ENCODE measurements at regions not wholly inside any gene's neighbourhood (a gene's known extent, or its start where the extent isn't known, plus 50 kb on each side); places are given as distances from the start of the nearest gene placed in this dataset.

DNA sequence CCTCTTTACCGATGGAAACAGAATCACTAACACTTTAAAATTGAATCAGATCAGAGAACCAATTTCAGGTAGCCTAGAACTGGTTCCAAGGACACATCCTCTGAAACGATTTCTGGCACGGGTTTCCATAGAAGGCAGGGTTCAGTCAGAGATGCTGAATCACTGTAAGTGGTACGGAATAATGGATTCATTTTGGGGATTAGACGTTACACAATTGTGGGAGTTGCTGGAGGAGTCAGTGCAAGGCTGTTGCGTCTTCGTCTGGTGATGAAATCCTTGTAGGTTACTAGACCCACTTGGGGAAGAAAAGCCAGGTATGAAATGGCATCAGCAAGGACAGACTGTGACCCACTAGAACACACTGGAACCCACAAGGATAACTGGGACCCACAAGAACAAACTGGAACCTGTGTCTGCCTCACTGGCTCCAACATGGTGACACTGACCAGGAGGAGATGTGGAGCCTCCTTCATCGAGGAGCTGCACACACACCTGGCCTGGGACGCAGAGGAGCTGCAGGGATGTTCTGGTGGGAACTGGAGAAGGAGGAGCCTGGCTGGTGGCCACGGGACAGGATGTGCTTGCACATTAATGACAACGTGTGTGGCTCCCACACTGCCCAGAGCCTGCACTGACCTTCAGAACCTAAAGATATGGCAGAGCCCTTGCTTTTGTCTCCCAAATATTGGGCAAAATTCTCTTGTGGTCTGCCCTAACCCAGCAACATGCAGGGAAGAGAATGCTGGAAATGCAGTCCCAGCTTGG is 105.1 kb downstream of the TRAPPC11 start:
- no peak for DNase-seq (ENCODE audit: low read depth)

DNA sequence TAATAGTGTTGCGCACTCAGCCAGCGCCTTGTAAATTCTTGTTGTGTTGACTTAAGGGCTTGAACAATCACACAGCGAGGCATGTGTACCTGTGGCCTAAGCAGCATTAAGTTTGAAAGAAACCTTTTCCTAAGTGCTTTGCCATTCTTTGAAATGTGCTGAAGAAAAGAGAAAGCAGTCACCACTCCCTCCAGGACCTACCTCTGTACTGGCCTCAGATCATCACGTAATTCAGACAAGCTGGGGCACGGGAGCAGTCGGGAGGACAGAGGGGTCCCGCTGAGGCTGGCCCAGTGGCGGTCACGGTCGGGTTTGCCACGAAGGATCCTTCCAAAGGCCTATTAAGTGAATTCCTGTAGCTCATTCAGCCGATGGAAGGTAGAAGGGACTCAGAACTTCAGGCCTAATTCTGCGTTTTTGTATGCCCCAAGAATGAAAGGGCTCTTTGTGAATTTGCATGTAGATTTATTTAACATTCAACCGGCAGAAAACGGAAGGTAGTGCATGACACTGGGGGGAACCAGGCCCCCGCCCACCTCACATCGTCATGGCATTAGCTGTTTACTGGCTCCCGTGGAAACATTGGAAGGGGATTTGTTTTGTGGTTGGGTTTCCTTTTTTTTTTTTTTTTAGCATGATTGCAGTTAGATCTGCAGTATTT is 106.3 kb downstream of the TRAPPC11 start:
- no peak for DNase-seq (ENCODE audit: low read depth)

DNA sequence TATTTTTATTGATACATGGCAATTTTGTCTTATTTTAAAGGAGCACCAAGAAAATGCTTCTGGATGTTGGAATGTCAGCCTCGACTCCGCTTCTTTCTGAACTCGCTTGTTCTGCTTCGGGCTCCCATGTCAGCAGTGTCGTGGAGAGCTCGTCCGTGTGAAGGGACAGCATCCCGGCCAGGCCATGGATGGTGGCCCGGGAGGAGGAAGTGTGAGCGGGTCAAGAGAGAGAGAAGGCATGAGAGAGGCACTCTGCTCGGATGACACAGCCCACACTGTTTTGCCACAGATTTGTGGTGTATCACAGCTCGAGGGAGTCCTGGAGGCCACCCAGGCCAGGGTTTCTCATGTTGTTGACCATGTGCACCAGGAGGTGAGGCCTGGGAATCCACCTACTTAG is 107.0 kb downstream of the TRAPPC11 start:
- DNase-seq (ENCODE audit: low read depth) = no peak

DNA sequence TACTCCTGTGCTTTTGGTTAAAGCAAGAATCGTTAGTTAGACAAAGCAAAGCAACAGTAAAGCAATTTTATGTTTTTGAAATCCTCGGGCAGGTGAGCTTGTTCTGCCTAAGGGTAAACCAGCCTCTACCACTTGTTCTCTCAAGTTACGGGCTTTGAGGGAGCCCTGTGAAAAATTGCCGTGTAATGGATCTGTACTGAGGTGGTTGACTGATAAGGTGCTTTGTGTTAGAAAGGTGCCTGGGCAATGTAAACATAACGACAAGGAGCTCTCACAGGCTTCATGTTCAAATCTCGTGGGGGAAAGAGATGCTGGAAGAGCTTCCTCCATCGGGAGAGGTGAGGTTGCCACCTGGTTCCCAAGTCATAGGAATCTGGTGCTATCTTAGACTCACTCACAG is 111.8 kb downstream of the TRAPPC11 start:
- no peak for DNase-seq (ENCODE audit: low read depth)

DNA sequence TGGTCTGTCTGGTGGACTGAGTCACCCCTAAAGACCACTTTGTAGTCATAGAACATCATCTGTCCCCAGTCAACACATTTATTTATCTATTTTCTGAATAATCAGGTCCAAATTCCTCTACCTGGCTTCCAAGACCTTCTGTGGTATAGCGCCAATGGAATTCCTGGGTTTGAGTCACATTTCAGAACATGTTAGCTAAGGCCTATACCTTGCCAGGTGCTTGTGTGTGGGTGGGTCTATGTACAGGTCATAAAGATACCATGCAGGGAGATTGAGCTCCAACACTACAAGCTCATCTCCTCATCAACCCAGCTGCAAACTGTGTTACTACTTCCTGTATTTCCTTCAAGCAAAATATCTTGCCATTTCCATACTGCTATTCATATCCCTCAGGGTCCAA is 113.3 kb downstream of the TRAPPC11 start:
- no peak for DNase-seq (ENCODE audit: low read depth)

DNA sequence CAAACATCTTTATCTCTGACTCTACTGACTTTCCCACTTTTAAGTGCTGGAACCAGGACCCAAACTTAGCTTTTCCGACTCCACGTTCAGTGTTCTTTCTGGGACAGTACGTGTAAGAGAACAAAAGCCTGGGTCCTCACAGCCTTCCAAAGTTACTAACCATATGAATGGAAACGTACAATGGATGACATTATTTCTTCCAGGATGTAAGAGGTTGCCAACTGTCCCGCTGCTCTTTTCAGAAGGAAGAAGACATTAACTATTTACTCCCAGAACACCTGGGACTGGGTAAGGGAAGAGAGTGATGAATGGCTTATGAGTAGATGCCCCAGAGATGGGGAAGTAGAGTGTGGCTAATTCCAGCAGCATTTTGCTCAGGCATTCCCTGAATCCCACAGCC is 114.7 kb downstream of the TRAPPC11 start:
- DNase-seq (ENCODE audit: low read depth) = no peak

DNA sequence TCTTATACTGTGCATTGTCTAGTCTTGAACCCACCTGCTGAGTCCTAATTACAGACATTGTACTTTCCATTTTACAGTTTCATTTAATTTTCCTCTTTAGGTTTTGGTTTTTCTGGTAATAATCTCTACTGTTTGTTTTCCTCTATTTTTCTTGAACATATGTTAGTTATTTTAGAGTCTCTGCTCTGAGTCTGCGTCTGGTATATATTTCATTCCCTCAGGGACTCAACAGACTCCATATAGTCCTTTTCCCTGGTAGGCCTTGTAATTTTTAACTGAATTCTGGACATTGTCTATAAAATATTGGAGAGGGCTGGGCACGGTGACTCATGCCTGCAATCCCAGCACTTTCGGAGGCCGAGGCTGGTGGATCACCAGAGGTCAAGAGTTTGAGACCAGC is 121.8 kb upstream of the STOX2 start:
- no peak for DNase-seq (ENCODE audit: low read depth)

DNA sequence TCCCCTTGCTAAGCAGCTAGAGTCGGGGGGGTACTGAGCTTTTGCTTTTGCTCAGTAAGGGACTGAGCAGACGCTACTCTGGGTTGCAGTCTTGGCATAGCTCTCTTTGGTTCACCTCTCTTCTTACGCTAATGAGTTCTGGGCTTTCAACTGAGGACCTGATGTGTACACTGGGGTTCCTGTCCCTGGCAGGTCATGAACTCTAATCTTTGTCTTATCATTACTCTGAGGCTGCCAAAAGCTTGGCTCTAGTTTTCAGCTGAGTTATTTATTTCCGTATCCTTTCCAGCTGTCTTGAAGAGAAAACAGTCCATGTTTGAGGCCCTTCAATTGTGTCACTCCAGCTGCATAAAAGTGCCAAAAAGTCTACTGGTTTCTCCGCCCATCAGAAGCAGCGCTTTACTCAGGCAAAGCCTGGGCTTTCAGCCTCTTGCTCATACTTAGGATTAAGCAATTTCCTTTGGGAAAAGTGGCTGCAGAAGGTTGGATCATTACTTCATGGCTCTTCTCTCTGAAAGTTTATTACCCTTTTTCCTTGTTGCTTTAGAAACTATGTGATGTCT is 121.0 kb upstream of the STOX2 start:
- no peak for DNase-seq (ENCODE audit: low read depth)

DNA sequence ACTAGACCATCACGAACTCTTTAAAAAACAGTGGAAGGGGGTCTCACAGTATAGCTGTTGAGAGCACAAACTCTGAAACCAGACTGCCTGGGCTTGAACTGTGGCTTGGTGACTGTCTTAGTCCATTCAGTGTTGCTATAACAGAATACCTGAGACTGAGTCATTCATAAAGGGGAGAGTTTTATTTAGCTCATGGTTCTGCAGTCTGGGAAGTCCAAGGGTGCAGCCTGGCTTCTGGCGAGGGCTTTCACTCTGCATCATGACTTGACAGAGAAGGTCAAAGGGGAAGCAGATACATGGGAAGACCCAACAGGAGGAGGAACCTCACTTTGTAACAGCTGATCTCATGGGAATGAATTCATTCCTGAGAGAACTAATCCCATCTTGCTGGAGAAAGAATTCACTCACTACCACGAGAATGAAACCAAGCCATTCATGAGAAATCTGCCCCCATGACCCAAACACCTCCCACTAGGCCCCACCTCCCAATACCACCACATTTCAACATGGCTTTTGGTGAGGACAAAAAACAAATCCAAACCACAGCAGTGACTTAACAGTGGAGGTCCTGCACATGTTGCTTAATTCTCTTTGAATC is 116.7 kb upstream of the STOX2 start:
- DNase-seq (ENCODE audit: low read depth) = no peak

DNA sequence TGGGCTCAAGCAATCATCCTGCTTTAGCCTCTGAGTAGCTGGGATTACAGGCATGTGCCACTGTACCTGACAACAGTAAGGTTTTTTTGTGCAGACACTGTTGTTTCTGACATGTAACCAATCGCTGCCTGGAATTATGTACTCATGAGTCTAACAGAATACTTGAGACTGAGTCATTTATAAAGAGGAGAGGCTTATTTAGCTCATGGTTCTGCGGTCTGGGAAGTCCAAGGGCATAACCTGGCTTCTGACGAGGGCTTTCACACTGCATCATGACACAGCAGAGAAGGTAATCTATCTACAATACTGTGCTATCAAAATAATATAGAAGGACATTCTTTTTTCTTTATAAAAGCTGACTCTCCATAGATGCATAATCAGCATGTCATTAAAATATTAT is 115.5 kb upstream of the STOX2 start:
- no peak for DNase-seq (ENCODE audit: low read depth)

DNA sequence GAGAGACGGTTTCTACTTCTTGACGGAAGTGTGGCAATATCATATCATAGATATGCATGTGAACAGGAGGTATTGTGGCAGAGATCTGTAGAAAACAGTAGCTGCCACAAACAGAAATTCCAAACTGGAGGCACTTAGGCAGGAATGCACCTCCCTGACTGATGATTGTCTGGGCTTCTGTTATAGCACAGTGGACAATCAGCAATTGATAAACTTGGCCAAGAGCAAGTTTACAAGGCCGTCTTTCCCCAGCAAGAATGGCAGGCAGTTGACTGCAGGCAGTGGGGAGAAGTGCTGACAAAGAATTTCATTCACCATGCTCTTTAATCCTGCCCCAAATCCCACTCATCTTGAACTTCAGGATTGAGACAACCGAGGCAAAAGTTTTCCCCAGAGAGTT is 114.4 kb upstream of the STOX2 start:
- DNase-seq (ENCODE audit: low read depth) = no peak

DNA sequence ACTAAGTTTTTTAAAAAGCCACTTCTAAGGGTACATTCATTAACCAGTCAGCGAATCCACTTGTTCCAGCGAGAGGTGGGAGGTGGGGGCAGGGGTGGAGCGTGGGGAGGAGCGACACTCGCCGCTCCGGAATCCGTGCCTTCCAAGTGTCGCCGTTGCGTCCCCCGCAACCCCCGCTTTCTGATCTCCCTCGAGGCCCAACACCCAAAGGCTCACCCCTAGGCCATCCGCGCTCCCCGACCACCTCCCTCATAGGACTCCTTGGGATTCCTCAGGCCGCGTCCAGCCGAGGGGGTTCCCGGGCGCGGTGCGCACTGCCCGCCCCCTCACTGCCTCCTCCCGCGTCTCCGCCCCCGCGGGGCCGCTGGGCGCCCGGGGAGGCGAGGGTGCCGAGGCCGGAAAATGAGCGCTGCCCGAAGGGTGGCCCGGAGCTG is 108.1 kb upstream of the STOX2 start:
- DNase-seq (ENCODE audit: low read depth) = no peak

DNA sequence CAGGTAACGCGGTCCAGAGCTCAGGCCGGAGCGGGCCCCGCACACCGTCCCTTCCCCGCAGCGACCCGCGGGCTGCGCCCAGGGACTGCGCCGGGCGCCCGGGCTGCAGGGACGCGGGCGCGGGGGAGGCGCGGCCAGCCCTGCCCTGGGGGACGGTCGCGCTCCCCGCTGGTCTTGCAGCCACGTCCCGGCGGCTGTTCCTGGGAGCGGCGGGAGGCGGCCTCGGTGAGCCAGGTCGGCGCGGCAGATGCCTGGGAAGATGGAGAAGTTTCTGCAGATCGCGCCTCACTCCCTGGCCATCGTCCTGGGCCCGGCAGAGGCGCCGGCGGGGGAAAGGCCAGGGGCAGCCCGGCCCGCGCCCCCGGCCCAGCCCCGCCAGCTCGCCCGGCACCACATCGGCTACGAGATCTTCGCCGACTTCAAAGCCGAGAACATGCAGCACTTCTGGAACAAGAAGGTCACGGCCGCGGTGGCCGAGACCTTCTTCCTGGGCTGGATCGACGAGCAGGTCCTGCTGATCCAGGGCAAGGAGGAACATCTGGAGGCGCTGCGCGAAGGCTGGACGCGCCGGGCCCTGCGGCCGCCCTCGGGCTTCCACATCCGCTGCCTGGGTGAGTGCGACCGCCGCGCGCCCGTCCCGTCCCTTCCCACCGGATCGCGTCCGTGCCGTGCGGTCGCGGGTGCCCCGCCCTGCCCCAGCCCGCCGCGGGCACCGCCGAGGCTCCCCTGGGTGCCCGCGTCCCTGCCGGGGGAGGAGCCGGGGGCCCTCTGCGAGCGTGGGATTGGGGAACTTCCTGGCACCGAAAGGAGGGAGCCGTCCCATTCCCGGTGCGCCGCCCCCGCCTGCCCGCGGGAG is 107.4 kb upstream of the STOX2 start:
- DNase-seq (ENCODE audit: low read depth) = no peak

DNA sequence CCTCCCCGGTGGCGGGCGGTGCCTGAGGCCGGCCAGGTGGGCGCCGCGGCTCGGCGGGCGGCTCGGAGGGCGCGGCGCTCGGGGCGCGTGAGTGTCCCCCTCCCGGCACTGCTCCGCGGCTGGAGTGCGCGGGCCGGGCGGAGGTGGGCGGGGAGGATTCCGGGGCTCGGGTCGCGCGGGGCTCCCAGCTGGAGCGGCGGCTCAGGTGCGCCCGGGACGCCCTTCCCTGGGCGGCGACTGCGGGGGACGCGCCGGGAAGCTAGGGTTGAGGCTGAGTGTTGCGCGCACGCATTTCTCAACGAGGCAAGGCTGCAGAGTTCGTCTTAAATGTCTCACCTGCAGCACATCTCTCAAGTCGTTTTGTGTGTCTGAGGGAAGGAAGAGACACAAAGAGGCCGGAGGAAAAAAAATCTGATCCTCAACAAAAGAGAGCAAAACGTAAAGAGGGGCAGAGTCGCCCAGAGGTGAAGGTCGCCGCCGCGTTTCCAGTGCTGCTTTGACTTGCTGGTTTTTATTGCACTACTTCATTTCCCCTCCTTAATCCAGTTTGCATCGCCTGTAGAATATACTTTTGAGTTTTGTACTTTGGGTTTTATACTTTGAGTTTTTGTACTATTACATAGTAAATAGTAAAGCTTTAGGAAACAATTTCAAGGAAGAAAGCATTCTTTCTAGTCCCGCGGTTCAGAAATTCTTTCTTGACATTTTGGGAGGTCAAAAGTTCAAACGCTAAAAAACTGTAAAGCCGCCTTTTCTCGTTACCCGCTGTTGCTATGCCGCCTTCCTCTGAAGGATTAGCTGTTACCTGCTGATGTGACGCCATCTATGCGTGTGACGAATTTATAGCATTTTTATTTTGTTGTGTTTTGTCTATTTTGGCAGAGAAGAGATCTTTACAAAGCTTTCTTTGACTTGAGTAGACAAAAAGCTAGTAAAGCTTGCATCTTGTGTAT is 106.5 kb upstream of the STOX2 start:
- DNase-seq (ENCODE audit: low read depth) = no peak

DNA sequence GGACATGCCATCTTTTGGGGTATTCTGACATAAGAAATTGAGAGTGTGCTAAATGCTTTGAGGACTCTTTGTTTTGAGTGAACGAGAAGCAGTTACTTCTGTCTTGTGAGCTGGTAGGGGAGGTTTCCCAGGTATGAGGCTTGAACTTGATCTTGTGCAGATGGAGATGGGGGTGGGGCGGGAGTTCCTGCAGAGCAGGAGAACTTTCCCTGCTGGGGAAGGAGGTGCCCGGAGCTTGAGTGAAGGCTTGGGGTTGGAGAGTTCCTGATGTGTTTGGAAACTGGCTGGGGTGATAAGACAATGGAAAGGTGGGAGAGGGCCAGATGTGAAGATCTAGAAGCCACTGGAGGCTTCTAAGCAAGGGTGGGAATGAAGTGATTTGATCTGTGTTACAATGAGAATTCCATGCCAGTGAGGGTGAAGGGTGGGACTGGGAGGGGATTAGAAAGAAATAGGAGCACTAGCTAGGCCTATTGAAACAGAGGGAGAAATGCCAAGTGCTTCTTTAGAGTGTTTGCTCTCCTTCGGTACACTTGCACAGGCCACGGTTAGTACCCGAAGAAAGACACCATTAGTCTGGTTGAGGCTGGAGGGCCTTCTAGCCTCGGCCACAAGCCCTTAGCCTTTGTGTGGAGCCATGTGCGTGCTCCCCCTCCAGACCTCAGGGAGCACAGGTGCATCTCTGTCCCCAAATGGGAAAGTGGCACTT is 103.5 kb upstream of the STOX2 start:
- no peak for DNase-seq (ENCODE audit: low read depth)

DNA sequence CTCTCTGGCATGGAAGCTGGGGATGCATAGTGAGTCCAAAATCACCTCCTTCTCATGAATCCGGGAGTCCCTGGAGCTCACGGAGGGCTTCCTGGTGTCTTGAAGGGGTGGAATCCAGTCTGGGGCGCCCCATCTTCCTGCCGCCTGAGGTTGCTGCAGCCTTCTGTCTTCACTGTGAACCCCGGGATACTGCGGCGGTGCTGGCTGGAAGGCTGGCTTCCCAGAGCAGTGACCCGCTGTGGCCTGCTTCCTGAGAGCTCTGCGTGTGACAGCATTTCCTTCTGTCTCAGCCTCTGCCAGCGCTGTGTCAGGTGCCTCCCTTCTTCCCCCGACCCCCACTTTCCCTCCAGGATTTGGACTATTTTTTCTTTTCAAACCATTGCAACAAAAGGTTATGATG is 98.8 kb upstream of the STOX2 start:
- no peak for DNase-seq (ENCODE audit: low read depth)

DNA sequence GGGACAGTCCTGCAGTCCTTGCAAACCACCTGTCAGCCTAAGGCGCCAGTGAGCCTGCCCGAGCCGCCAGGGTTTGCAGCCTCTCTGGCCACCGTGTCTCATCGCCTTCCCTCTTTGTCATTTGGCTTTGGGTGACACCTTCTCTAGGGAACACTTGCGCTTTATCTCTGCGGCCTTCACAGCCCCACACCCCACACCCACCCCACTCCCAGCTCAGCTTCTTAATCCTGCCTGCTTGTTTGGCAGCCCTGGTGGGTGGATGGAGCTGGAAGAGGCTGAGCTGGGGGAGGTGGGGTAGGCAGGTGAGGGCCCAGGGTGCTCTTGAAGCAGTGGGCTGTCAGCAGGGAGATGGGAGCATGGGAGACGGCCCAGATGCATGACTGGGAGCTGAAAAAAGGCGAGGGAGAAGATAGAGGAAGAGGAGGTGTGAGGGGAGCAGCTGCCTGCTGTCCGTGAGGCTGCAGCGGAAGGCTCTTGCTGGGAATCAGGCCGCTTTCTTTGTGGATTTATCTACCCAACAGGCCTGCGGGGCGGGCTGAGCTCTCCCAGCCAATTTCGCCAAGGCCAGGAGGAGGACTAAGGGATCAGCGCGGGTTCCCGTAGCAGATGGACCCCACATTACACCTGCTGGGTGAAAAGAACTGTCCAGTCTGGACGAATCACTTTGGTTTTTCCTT is 97.5 kb upstream of the STOX2 start:
- DNase-seq (ENCODE audit: low read depth) = no peak

DNA sequence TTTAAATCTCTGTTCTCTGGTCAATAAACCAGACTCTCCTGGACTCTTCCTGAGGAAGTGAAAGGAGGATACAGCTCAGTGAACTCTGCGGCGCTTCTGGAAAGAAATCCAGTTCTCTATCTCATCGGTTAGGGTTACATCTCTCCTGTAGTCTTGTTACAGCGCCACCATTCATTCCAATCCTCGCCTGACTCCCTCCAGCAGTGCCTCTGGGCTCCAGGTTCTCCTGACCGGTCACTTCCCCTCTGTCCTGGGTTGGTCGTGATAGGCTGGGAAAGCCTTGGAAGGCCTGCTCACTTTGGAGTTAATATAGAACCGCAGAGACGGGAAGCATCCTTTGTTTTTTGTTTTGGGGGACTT is 97.0 kb upstream of the STOX2 start:
- no peak for DNase-seq (ENCODE audit: low read depth)

DNA sequence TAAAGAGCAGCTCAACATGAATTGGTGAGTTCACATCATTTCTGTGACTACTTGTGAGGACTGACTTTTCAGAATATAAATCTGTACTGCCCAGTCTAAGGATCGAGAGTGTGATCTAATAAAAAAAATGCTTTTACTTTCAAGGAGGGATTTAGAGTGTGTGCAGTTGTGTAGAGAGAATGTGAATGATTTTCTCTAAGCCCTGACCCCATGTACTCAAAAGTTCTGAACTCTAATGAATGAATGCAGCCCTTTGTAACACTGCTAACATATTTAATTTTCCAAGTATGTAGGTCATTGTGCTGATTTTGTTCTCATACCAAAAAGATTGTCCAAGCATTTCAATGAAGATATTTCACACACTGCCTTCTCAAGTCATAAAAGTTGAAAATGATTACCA is 92.5 kb upstream of the STOX2 start:
- DNase-seq (ENCODE audit: low read depth) = no peak

DNA sequence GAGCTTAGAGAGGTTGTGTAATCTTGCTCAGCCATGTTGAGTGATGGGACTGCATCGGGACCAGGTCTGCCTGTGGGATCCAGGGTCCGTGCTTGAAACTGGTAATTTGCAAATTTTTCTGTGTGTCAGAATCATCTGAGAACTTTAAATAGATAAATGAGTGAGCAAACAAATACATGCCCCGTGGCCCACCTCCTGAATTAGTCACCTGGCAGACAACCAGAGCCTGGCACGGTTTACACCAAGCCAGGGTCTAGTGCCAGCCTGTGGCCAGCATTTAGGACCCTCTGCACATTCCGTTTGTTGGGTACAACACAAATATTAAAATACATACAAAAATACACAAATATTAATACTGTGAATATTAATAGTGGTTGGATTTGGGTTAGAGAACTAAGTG is 90.6 kb upstream of the STOX2 start:
- DNase-seq (ENCODE audit: low read depth) = no peak
